Fibroblast of lung (primary cell): ENCODE measurements at regions not wholly inside any gene's neighbourhood (a gene's known extent, or its start where the extent isn't known, plus 50 kb on each side); places are given as distances from the start of the nearest gene placed in this dataset.

Experiments
- EZH2 ChIP-seq: IDR thresholded peaks from 2 replicates; pipeline ENCODE4 v1.5.1; 2012; ENCODE audit warnings: low read length, control low read depth, mild to moderate bottlenecking; ENCODE audit errors: missing control alignments
- TF ChIP-seq, protein P1 (sequence below), 2 donors: IDR thresholded peaks in 1 of 2; conservative IDR thresholded peaks in 1 of 2; 1 replicate in 1 of 2; 2 replicates in 1 of 2; pipeline ENCODE4 v1.5.1; 2011 to 2012; ENCODE audit warnings: low read length in 2 of 2, control low read depth in 1 of 2, inconsistent platforms in 1 of 2, low read depth in 1 of 2, mild to moderate bottlenecking in 1 of 2

DNA sequence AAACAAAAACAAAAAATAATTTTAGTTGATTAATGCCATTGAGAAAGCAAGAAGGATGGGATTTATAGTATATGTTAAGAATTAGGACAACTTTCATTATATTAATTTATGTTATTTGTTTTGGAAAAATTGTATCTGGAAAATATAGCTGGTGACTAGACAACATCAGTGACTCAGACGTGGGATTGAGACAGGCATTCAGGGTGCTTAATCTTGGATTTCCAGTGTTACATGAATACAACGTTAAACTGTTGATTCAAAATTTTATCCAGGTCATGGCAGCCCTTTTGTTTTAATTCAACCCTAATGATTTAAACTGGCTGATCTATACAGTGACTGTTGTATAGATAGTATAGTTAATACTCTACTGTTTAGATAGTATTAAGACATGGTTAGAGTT lies 827.1 kb upstream of the B3GALT2 start:
- TF ChIP-seq, protein P1, sequence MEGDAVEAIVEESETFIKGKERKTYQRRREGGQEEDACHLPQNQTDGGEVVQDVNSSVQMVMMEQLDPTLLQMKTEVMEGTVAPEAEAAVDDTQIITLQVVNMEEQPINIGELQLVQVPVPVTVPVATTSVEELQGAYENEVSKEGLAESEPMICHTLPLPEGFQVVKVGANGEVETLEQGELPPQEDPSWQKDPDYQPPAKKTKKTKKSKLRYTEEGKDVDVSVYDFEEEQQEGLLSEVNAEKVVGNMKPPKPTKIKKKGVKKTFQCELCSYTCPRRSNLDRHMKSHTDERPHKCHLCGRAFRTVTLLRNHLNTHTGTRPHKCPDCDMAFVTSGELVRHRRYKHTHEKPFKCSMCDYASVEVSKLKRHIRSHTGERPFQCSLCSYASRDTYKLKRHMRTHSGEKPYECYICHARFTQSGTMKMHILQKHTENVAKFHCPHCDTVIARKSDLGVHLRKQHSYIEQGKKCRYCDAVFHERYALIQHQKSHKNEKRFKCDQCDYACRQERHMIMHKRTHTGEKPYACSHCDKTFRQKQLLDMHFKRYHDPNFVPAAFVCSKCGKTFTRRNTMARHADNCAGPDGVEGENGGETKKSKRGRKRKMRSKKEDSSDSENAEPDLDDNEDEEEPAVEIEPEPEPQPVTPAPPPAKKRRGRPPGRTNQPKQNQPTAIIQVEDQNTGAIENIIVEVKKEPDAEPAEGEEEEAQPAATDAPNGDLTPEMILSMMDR (conservative IDR thresholded peaks at IDR 0.05 in 1 of 2, IDR thresholded peaks at IDR 0.05 in 1 of 2; ENCODE audit: low read depth in 1 of 2, low read length in 2 of 2) = no peak
- no peak for TF ChIP-seq EZH2
